H9 (cell line): ENCODE measurements at regions not wholly inside any gene's neighbourhood (a gene's known extent, or its start where the extent isn't known, plus 50 kb on each side); places are given as distances from the start of the nearest gene placed in this dataset.

Experiments used
- DNase-seq: peaks from one replicate; pipeline ENCODE4 v3.0.0-alpha.2; 2017
- H2AFZ ChIP-seq: one replicate; pipeline ENCODE4 v1.6.1; 2013; ENCODE audit warnings: mild to moderate bottlenecking, low read length, control low read depth, moderate library complexity
- H2AK5ac ChIP-seq: 2 replicates; pipeline ENCODE4 v1.6.1; 2013; ENCODE audit warnings: low read length, control low read depth, mixed read lengths; ENCODE audit not compliant: insufficient read length
- H2BK120ac ChIP-seq: one replicate; pipeline ENCODE4 v1.6.1; 2013; ENCODE audit warnings: low read depth, mild to moderate bottlenecking, low read length, control low read depth, inconsistent platforms; ENCODE audit not compliant: poor library complexity, severe bottlenecking
- H2BK12ac ChIP-seq: 2 replicates; pipeline ENCODE4 v1.6.1; 2013; ENCODE audit warnings: low read length, control low read depth, mixed read lengths, low read depth; ENCODE audit not compliant: insufficient read length
- H2BK15ac ChIP-seq: 2 replicates; pipeline ENCODE4 v1.6.1; 2013; ENCODE audit warnings: low read depth, low read length, control low read depth
- H2BK20ac ChIP-seq: one replicate; pipeline ENCODE4 v1.6.1; 2013; ENCODE audit warnings: low read depth, mild to moderate bottlenecking, low read length, control low read depth, inconsistent platforms; ENCODE audit not compliant: poor library complexity, severe bottlenecking
- H2BK5ac ChIP-seq: 2 replicates; pipeline ENCODE4 v1.6.1; 2013; ENCODE audit warnings: low read length, control low read depth, mixed read lengths; ENCODE audit not compliant: insufficient read length
- H3K14ac ChIP-seq: 2 replicates; pipeline ENCODE4 v1.6.1; 2013; ENCODE audit warnings: low read length, control low read depth; ENCODE audit not compliant: insufficient read depth
- H3K18ac ChIP-seq: 2 replicates; pipeline ENCODE4 v1.6.1; 2013; ENCODE audit warnings: low read depth, mild to moderate bottlenecking, mixed read lengths, low read length, control low read depth; ENCODE audit not compliant: insufficient read length
- H3K23ac ChIP-seq: 2 replicates; pipeline ENCODE4 v1.6.1; 2013; ENCODE audit warnings: low read length, control low read depth, mixed read lengths, low read depth; ENCODE audit not compliant: insufficient read length
- H3K23me2 ChIP-seq: 2 replicates; pipeline ENCODE4 v1.6.1; 2013; ENCODE audit warnings: low read depth, mild to moderate bottlenecking, mixed read lengths, low read length, control low read depth; ENCODE audit not compliant: insufficient read length, poor library complexity, severe bottlenecking
- H3K27ac ChIP-seq: 2 replicates; pipeline ENCODE4 v1.5.1; 2013; ENCODE audit warnings: low read length, control low read depth, mixed read lengths, low read depth; ENCODE audit not compliant: insufficient read length
- H3K27me3 ChIP-seq: 2 replicates; pipeline ENCODE4 v1.6.1; 2013; ENCODE audit warnings: low read length, control low read depth, inconsistent platforms; ENCODE audit not compliant: insufficient read depth
- H3K4ac ChIP-seq: 2 replicates; pipeline ENCODE4 v1.6.1; 2013; ENCODE audit warnings: low read depth, mild to moderate bottlenecking, control low read depth, inconsistent platforms, low read length, moderate library complexity
- H3K4me1 ChIP-seq: 2 replicates; pipeline ENCODE4 v1.6.1; 2013; ENCODE audit warnings: low read length, control low read depth, inconsistent platforms; ENCODE audit not compliant: insufficient read depth
- H3K4me2 ChIP-seq: 2 replicates; pipeline ENCODE4 v1.6.1; 2013; ENCODE audit warnings: low read length, control low read depth, mixed read lengths; ENCODE audit not compliant: insufficient read length, insufficient read depth
- H3K56ac ChIP-seq: 2 replicates; pipeline ENCODE4 v1.6.1; 2013; ENCODE audit warnings: low read depth, mild to moderate bottlenecking, mixed read lengths, low read length, control low read depth; ENCODE audit not compliant: insufficient read length
- H3K79me1 ChIP-seq: 2 replicates; pipeline ENCODE4 v1.6.1; 2013; ENCODE audit warnings: low read depth, mild to moderate bottlenecking, moderate library complexity, low read length, control low read depth, inconsistent platforms; ENCODE audit not compliant: insufficient read depth, poor library complexity, severe bottlenecking
- H3K79me2 ChIP-seq: 2 replicates; pipeline ENCODE4 v1.6.1; 2013; ENCODE audit warnings: low read length, control low read depth, inconsistent platforms; ENCODE audit not compliant: insufficient read depth
- H3K9ac ChIP-seq: 2 replicates; pipeline ENCODE4 v1.6.1; 2013; ENCODE audit warnings: low read length, control low read depth, mixed read lengths; ENCODE audit not compliant: insufficient read length; ENCODE audit errors: extremely low read depth
- H3K9me3 ChIP-seq: one replicate; pipeline ENCODE4 v1.6.1; 2013; ENCODE audit warnings: low read depth, low read length, inconsistent platforms; ENCODE audit not compliant: control insufficient read depth
- H3T11ph ChIP-seq: one replicate; pipeline ENCODE4 v1.6.1; 2013; ENCODE audit warnings: mild to moderate bottlenecking, low read length, control low read depth, inconsistent platforms
- H4K20me1 ChIP-seq: one replicate; pipeline ENCODE4 v1.6.1; 2013; ENCODE audit not compliant: control insufficient read depth, insufficient read length, insufficient read depth
- H4K5ac ChIP-seq: 2 replicates; pipeline ENCODE4 v1.6.1; 2013; ENCODE audit warnings: low read depth, mild to moderate bottlenecking, mixed read lengths, low read length, control low read depth; ENCODE audit not compliant: insufficient read length
- H4K8ac ChIP-seq: replicated peaks from 2 replicates; pipeline ENCODE4 v1.6.1; 2013; ENCODE audit warnings: low read length, control low read depth, mixed read lengths, low read depth; ENCODE audit not compliant: insufficient read length
- H4K91ac ChIP-seq: 2 replicates; pipeline ENCODE4 v1.6.1; 2013; ENCODE audit warnings: low read depth, mild to moderate bottlenecking, moderate library complexity, mixed read lengths, low read length, control low read depth; ENCODE audit not compliant: insufficient read length
- H3K27ac Mint-ChIP-seq, 3 experiments: 2 replicates in 2 of 3; 3 replicates in 1 of 3; pipeline ENCODE4 v1.8.0; 2020 to 2021; ENCODE audit warnings: mixed read lengths in 3 of 3, mild to moderate bottlenecking in 1 of 3, moderate library complexity in 1 of 3
- H3K27me3 Mint-ChIP-seq: 2 replicates; pipeline ENCODE4 v1.8.0; 2021; ENCODE audit warnings: low read depth, mild to moderate bottlenecking, moderate library complexity, mixed read lengths
- H3K36me3 Mint-ChIP-seq, 3 experiments: 2 replicates in 2 of 3; 3 replicates in 1 of 3; pipeline ENCODE4 v1.8.0; 2020 to 2021; ENCODE audit warnings: low read depth in 3 of 3, mixed read lengths in 3 of 3; ENCODE audit not compliant: insufficient read depth in 1 of 3
- H3K4me1 Mint-ChIP-seq, 2 experiments: 2 replicates each; pipeline ENCODE4 v1.8.0; 2020; ENCODE audit warnings: mixed read lengths in 2 of 2
- H3K4me3 Mint-ChIP-seq, 2 experiments: 2 replicates in 1 of 2; 3 replicates in 1 of 2; pipeline ENCODE4 v1.8.0; 2020 to 2021; ENCODE audit warnings: mild to moderate bottlenecking in 2 of 2, mixed read lengths in 2 of 2, moderate library complexity in 1 of 2
- H3K9me3 Mint-ChIP-seq, 2 experiments: 2 replicates in 1 of 2; 3 replicates in 1 of 2; pipeline ENCODE4 v1.8.0; 2020; ENCODE audit warnings: mild to moderate bottlenecking in 2 of 2, mixed read lengths in 2 of 2, moderate library complexity in 1 of 2
- TF ChIP-seq, protein P1 (sequence below): fragments of 200-600 bp; sonication (generic); conservative IDR thresholded peaks from 3 replicates; pipeline ENCODE4 v1.8.0; 2021; ENCODE audit warnings: antibody characterized with exemption, mild to moderate bottlenecking

DNA sequence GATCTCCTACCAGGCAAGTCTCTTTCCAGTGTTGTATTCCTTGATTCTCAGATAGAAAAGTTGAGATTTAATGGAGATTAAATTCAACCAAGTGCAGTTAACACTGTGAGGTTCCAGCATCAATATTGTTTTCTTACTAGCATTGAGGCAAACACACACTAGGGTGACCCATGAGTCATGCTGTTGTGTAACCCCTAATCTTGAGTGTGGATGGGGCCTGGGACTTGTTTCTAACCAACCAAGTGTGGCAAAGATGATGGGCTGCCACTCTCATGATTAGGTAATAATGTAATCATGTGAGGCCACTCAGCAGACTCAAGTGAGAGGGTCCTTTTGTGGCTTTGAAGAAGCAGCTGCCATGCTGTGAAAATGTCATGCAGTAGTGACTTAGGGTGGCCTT, 394.2 kb downstream of the IRX2 start:
- Histone ChIP-seq H4K20me1 (no peaks in the 10 kb centered on the region), H2BK12ac (no peak overlapping the region), H3K14ac (no peak overlapping the region), H3K9me3 (no peaks in the 10 kb centered on the region), H4K8ac (no peak overlapping the region), H4K91ac (no peak overlapping the region), H3K4me2 (no peak overlapping the region), H2BK15ac (no peak overlapping the region), H2BK5ac (no peak overlapping the region), H2BK120ac (no peak overlapping the region), H3K79me2 (no peaks in the 10 kb centered on the region), H3K27ac (no peak overlapping the region), H4K5ac (no peak overlapping the region), H3K56ac (no peak overlapping the region), H3K18ac (no peak overlapping the region), H3K27me3 (no peaks in the 10 kb centered on the region), H3K23me2 (no peaks in the 10 kb centered on the region), H3K9ac (no peak overlapping the region), H3K4me1 (peaks cover 6% of the 10 kb centered on the region; the same call in 1 of the 2 replicates), H2AFZ (no peak overlapping the region), H3T11ph (no peak overlapping the region), H3K79me1 (no peaks in the 10 kb centered on the region), H3K4ac (no peak overlapping the region), H2BK20ac (no peak overlapping the region), H2AK5ac (no peak overlapping the region), H3K23ac (no peak overlapping the region)
- peaks cover 2 to 4% of the 10 kb centered on the region in 2 experiments; a peak in 3 of 5 replicates for H3K9me3 Mint-ChIP-seq
- peaks cover 4% of the 10 kb centered on the region for H3K27me3 Mint-ChIP-seq
- no peak overlapping the region for H3K27ac Mint-ChIP-seq
- DNase-seq: no peak
- TF ChIP-seq, protein P1, sequence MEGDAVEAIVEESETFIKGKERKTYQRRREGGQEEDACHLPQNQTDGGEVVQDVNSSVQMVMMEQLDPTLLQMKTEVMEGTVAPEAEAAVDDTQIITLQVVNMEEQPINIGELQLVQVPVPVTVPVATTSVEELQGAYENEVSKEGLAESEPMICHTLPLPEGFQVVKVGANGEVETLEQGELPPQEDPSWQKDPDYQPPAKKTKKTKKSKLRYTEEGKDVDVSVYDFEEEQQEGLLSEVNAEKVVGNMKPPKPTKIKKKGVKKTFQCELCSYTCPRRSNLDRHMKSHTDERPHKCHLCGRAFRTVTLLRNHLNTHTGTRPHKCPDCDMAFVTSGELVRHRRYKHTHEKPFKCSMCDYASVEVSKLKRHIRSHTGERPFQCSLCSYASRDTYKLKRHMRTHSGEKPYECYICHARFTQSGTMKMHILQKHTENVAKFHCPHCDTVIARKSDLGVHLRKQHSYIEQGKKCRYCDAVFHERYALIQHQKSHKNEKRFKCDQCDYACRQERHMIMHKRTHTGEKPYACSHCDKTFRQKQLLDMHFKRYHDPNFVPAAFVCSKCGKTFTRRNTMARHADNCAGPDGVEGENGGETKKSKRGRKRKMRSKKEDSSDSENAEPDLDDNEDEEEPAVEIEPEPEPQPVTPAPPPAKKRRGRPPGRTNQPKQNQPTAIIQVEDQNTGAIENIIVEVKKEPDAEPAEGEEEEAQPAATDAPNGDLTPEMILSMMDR: no peak
- peaks cover 0 to 3% (median 0%) of the 10 kb centered on the region in 3 experiments; a peak in 1 of 7 replicates for H3K36me3 Mint-ChIP-seq
- H3K4me1 Mint-ChIP-seq: peaks cover 16 to 17% of the 10 kb centered on the region in 2 experiments
- no peak overlapping the region for H3K4me3 Mint-ChIP-seq
